Transverse colon (tissue), 4 donors: ENCODE measurements at regions not wholly inside any gene's neighbourhood (a gene's known extent, or its start where the extent isn't known, plus 50 kb on each side); places are given as distances from the start of the nearest gene placed in this dataset.

Experiments
- DNase-seq: peaks from one replicate; pipeline ENCODE4 v3.0.0-alpha.2; 2019
- H3K27ac ChIP-seq, 4 donors: fragments of 200-600 bp; sonication (generic); 2 replicates each; pipeline ENCODE4 v1.5.1; 2016 to 2018; ENCODE audit warnings: inconsistent platforms in 4 of 4
- H3K27me3 ChIP-seq: fragments of 200-600 bp; sonication (generic); 2 replicates; pipeline ENCODE4 v1.5.1; 2017; ENCODE audit warnings: inconsistent platforms
- H3K36me3 ChIP-seq, 4 donors: fragments of 200-600 bp; sonication (generic); 2 replicates each; pipeline ENCODE4 v1.5.1; 2017 to 2019; ENCODE audit warnings: inconsistent platforms in 4 of 4
- H3K4me1 ChIP-seq, 4 donors: fragments of 200-600 bp; sonication (generic); 2 replicates each; pipeline ENCODE4 v1.5.1; 2017 to 2020; ENCODE audit warnings: inconsistent platforms in 4 of 4
- H3K4me3 ChIP-seq, 4 donors: fragments of 200-600 bp; sonication (generic); 1 replicate in 1 of 4; 2 replicates in 3 of 4; pipeline versions ENCODE4 v1.5.1 to v1.6.1; 2017 to 2019; ENCODE audit warnings: inconsistent platforms in 4 of 4
- H3K9me3 ChIP-seq, 2 donors: fragments of 200-600 bp; sonication (generic); 2 replicates each; pipeline ENCODE4 v1.5.1; 2017 to 2019; ENCODE audit warnings: inconsistent platforms in 2 of 2
- CTCF ChIP-seq, 5 experiments: fragments of 200-600 bp in 3 of 5; fragments of 450-650 bp in 2 of 5; sonication (generic) in 3 of 5; IDR thresholded peaks; 1 replicate in 2 of 5; 2 replicates in 3 of 5; pipeline ENCODE4 v1.5.1; 2016 to 2017; ENCODE audit warnings: antibody characterized with exemption in 5 of 5, inconsistent platforms in 3 of 5, mild to moderate bottlenecking in 2 of 5, moderate library complexity in 1 of 5
- EP300 ChIP-seq: sonication (generic); formaldehyde crosslinking; IDR thresholded peaks from one replicate; pipeline ENCODE4 v1.6.1; 2017; ENCODE audit warnings: antibody characterized with exemption, low read depth
- POLR2A ChIP-seq: fragments of 450-650 bp; IDR thresholded peaks from one replicate; pipeline ENCODE4 v1.6.1; 2016; ENCODE audit warnings: antibody characterized with exemption, mild to moderate bottlenecking, moderate library complexity
- POLR2AphosphoS5 ChIP-seq, 3 donors: sonication (generic); formaldehyde crosslinking; IDR thresholded peaks; one replicate each; pipeline ENCODE4 v1.6.1; 2016; ENCODE audit warnings: antibody characterized with exemption in 3 of 3
- WGBS, 2 donors: methylation state at CpG; one replicate each; pipeline ENCODE4 v1.1.5; 2018; ENCODE audit warnings: low coverage in 1 of 2; 5-methylcytosine and 5-hydroxymethylcytosine counted together
- in situ Hi-C, 4 donors: fragments of 200-750 bp; cut with MboI; loops; one replicate each; pipeline versions ENCODE4 v1.15.0 to v1.15.1; 2017; ENCODE audit warnings: low sequenced_read_pairs in 3 of 4, low pct_ligation_motif_present in 1 of 4, low pct_unique_long_range_greater_than_20kb in 1 of 4
- intact Hi-C: fragments of 100-400 bp; cut with DNase I; formaldehyde crosslinking; loops from one replicate; pipeline ENCODE4 v1.15.1; 2023; ENCODE audit warnings: low total_unique reads

- 44 to 60% methylated on average over 1 of the region's 1 CpG for WGBS, 2 donors
- H3K9me3 ChIP-seq: no peaks in the 10 kb centered on the region
- H3K27ac ChIP-seq: no peak overlapping the region
- no peak overlapping the region for H3K4me3 ChIP-seq
- no peaks in the 10 kb centered on the region for H3K27me3 ChIP-seq
- intact Hi-C loops (no loop called here), in situ Hi-C loops (no loop called here)
- no peaks in the 10 kb centered on the region for H3K36me3 ChIP-seq
- H3K4me1 ChIP-seq: no peaks in the 10 kb centered on the region
- DNase-seq: no peak
- no peak for TF ChIP-seq POLR2AphosphoS5 (IDR thresholded peaks at IDR 0.05)
- TF ChIP-seq EP300: no peak
- TF ChIP-seq POLR2A: no peak
- no peak for TF ChIP-seq CTCF (IDR thresholded peaks at IDR 0.05)
Observed at GRCh38 chr18:71887509-71887908, 656.6 kb downstream of the CBLN2 start.

- 73 to 89% methylated on average over 4 of the region's 4 CpGs for WGBS, 2 donors
- Histone ChIP-seq H3K4me3 (no peak overlapping the region), H3K27me3 (no peaks in the 10 kb centered on the region), H3K36me3 (no peaks in the 10 kb centered on the region), H3K9me3 (no peaks in the 10 kb centered on the region), H3K4me1 (no peaks in the 10 kb centered on the region), H3K27ac (no peak overlapping the region)
- TF ChIP-seq POLR2AphosphoS5 (IDR thresholded peaks at IDR 0.05): no peak
- TF ChIP-seq POLR2A: no peak
- TF ChIP-seq CTCF (IDR thresholded peaks at IDR 0.05): no peak
- no peak for TF ChIP-seq EP300
- intact Hi-C loops: no loop called here
- in situ Hi-C loops: no loop called here
- no peak for DNase-seq
Observed at GRCh38 chr18:71878226-71878625, 665.9 kb downstream of the CBLN2 start.

GRCh38 chr18:71873695-71874094, 670.4 kb downstream of the CBLN2 start:
- Histone ChIP-seq H3K27me3 (no peaks in the 10 kb centered on the region), H3K4me1 (no peaks in the 10 kb centered on the region), H3K9me3 (no peaks in the 10 kb centered on the region), H3K4me3 (no peak overlapping the region), H3K36me3 (no peaks in the 10 kb centered on the region), H3K27ac (no peak overlapping the region)
- 64 to 69% methylated on average over 4 of the region's 4 CpGs for WGBS, 2 donors
- DNase-seq: no peak
- intact Hi-C loops (no loop called here), in situ Hi-C loops (no loop called here)
- TF ChIP-seq EP300 (no peak), POLR2A (no peak), POLR2AphosphoS5 (IDR thresholded peaks at IDR 0.05) (no peak), CTCF (IDR thresholded peaks at IDR 0.05) (no peak)

- no peaks in the 10 kb centered on the region for H3K27me3 ChIP-seq
- no peak overlapping the region for H3K4me3 ChIP-seq
Observed at GRCh38 chr18:71865888-71866287, 678.3 kb downstream of the CBLN2 start.

More at GRCh38 chr18:71865888-71866287, 678.3 kb downstream of the CBLN2 start:
- 90 to 95% methylated on average over 4 to 5 of the region's 5 CpGs for WGBS, 2 donors
- no peaks in the 10 kb centered on the region for H3K36me3 ChIP-seq
- in situ Hi-C loops (no loop called here), intact Hi-C loops (no loop called here)
- no peak for TF ChIP-seq POLR2AphosphoS5 (IDR thresholded peaks at IDR 0.05)
- no peak for TF ChIP-seq CTCF (IDR thresholded peaks at IDR 0.05)
- no peak for TF ChIP-seq EP300
- no peaks in the 10 kb centered on the region for H3K4me1 ChIP-seq
- DNase-seq: no peak
- no peak overlapping the region for H3K27ac ChIP-seq
- H3K9me3 ChIP-seq: no peaks in the 10 kb centered on the region
